SK-N-SH (cell line): ENCODE measurements at regions not wholly inside any gene's neighbourhood (a gene's known extent, or its start where the extent isn't known, plus 50 kb on each side); places are given as distances from the start of the nearest gene placed in this dataset.

Experiments used
- CTCF ChIA-PET: fragments of 300-600, 350-600 bp; formaldehyde crosslinking; extraction: SDS; loops from one replicate; lab custom pipeline; 2021; lab: Yijun Ruan, JAX
- POLR2A ChIA-PET: fragments of 350-600 bp; sonication (Branson Sonifier 250); formaldehyde crosslinking; extraction: SDS; loops from one replicate; lab custom pipeline; 2020; ENCODE audit warnings: antibody characterized with exemption, inconsistent platforms; lab: Yijun Ruan, JAX
- DNase-seq: peaks from one replicate; pipeline ENCODE4 v3.0.0; 2012
- H2AFZ ChIP-seq: fragments of 200-600 bp; sonication (generic); 2 replicates; pipeline ENCODE4 v1.8.1; 2016; ENCODE audit warnings: antibody characterized with exemption, mild to moderate bottlenecking, low read depth
- H3F3A ChIP-seq: fragments of 200-600 bp; sonication (generic); replicated peaks from 2 replicates; pipeline ENCODE3; 2016; ENCODE audit warnings: antibody characterized with exemption, mild to moderate bottlenecking; ENCODE audit not compliant: insufficient read depth
- H3K27ac ChIP-seq, 2 experiments: fragments of 200-500 bp in 1 of 2; fragments of 200-600 bp in 1 of 2; sonication (Bioruptor generic) in 1 of 2; sonication (generic), shearing (Covaris generic) in 1 of 2; 2 replicates each; pipeline versions ENCODE4 v1.5.1 to v1.6.1; 2014 to 2016; ENCODE audit warnings: low read depth in 2 of 2, inconsistent platforms in 1 of 2, low read length in 1 of 2, mild to moderate bottlenecking in 1 of 2, mixed read lengths in 1 of 2
- H3K27me3 ChIP-seq: fragments of 200-600 bp; sonication (generic), shearing (Covaris generic); 2 replicates; pipeline ENCODE4 v1.6.1; 2016; ENCODE audit warnings: mixed run types; ENCODE audit not compliant: insufficient read depth
- H3K36me3 ChIP-seq, 2 experiments: fragments of 200-500 bp in 1 of 2; fragments of 200-600 bp in 1 of 2; sonication (Bioruptor generic) in 1 of 2; sonication (generic) in 1 of 2; replicated peaks in 1 of 2; 2 replicates each; pipeline versions ENCODE3 to v1.5.1; 2014 to 2016; ENCODE audit warnings: low read length in 1 of 2, mild to moderate bottlenecking in 1 of 2; ENCODE audit not compliant: insufficient read depth in 2 of 2, control insufficient read depth in 1 of 2
- H3K4me1 ChIP-seq, 2 experiments: fragments of 200-500 bp in 1 of 2; fragments of 200-600 bp in 1 of 2; sonication (Bioruptor generic) in 1 of 2; sonication (generic), shearing (Covaris generic) in 1 of 2; 2 replicates each; pipeline versions ENCODE4 v1.5.1 to v1.6.1; 2014 to 2016; ENCODE audit warnings: low read depth in 1 of 2, low read length in 1 of 2, mixed run types in 1 of 2; ENCODE audit not compliant: insufficient read depth in 2 of 2, control insufficient read depth in 1 of 2
- H3K4me2 ChIP-seq: fragments of 200-600 bp; sonication (generic), shearing (Covaris generic); 2 replicates; pipeline ENCODE4 v1.6.1; 2017; ENCODE audit warnings: mixed run types
- H3K4me3 ChIP-seq, 2 experiments: fragments of 200-500 bp in 1 of 2; fragments of 200-600 bp in 1 of 2; sonication (Bioruptor generic) in 1 of 2; sonication (generic), shearing (Covaris generic) in 1 of 2; 2 replicates each; pipeline versions ENCODE4 v1.5.1 to v1.8.1; 2014 to 2016; ENCODE audit warnings: low read depth in 2 of 2, inconsistent platforms in 1 of 2, low read length in 1 of 2, mild to moderate bottlenecking in 1 of 2, mixed read lengths in 1 of 2, moderate library complexity in 1 of 2
- H3K79me2 ChIP-seq: fragments of 200-600 bp; sonication (generic); 2 replicates; pipeline ENCODE4 v1.8.1; 2017; ENCODE audit warnings: mild to moderate bottlenecking; ENCODE audit not compliant: insufficient read depth
- H3K9ac ChIP-seq: fragments of 200-600 bp; sonication (generic); 2 replicates; pipeline ENCODE4 v1.6.1; 2017; ENCODE audit warnings: mixed run types
- H3K9me2 ChIP-seq: fragments of 200-600 bp; sonication (generic); 2 replicates; pipeline ENCODE4 v1.6.1; 2017; ENCODE audit warnings: mixed run types
- H3K9me3 ChIP-seq: fragments of 200-600 bp; sonication (generic); 2 replicates; pipeline ENCODE4 v1.6.1; 2017; ENCODE audit warnings: mixed run types, mild to moderate bottlenecking, moderate library complexity
- H4K20me1 ChIP-seq: fragments of 200-600 bp; sonication (generic); 2 replicates; pipeline ENCODE4 v1.6.1; 2017; ENCODE audit warnings: mild to moderate bottlenecking, mixed run types; ENCODE audit not compliant: insufficient read depth
- CHD2 ChIP-seq: fragments of 150-350 bp; IDR thresholded peaks from 2 replicates; pipeline ENCODE4 v1.6.1; 2018; ENCODE audit warnings: low read length; ENCODE audit not compliant: partially characterized antibody
- ELF1 ChIP-seq: IDR thresholded peaks from 2 replicates; pipeline ENCODE4 v1.4.0; 2012
- EP300 ChIP-seq, 2 experiments: IDR thresholded peaks; 2 replicates each; pipeline versions ENCODE4 v1.4.0 to v1.6.1; 2012; ENCODE audit warnings: borderline replicate concordance in 1 of 2, low read depth in 1 of 2, low read length in 1 of 2
- EZH2phosphoT487 ChIP-seq: fragments of 200-600 bp; sonication (generic); IDR thresholded peaks from 2 replicates; pipeline ENCODE4 v1.6.1; 2017; ENCODE audit warnings: low read depth, mixed run types, mild to moderate bottlenecking, antibody characterized with exemption, moderate library complexity, borderline replicate concordance
- FOSL2 ChIP-seq: IDR thresholded peaks from 2 replicates; pipeline ENCODE4 v1.4.0; 2012; ENCODE audit warnings: low read depth, mild to moderate bottlenecking, moderate library complexity, borderline replicate concordance
- FOXJ3 ChIP-seq: sonication (generic); formaldehyde crosslinking; IDR thresholded peaks from 2 replicates; pipeline ENCODE4 v1.5.1; 2020; ENCODE audit warnings: mild to moderate bottlenecking, missing genetic modification reagents
- FOXM1 ChIP-seq: IDR thresholded peaks from 2 replicates; pipeline ENCODE4 v1.4.0; 2012; ENCODE audit warnings: low read depth, mild to moderate bottlenecking
- GABPA ChIP-seq: IDR thresholded peaks from 2 replicates; pipeline ENCODE4 v1.4.0; 2012; ENCODE audit warnings: low read depth, mild to moderate bottlenecking
- GATA2 ChIP-seq: sonication (generic); formaldehyde crosslinking; IDR thresholded peaks from 2 replicates; pipeline ENCODE4 v1.5.0; 2020; ENCODE audit warnings: mild to moderate bottlenecking, missing genetic modification reagents
- IRF3 ChIP-seq: fragments of 150-350 bp; IDR thresholded peaks from 2 replicates; pipeline ENCODE4 v1.6.1; 2016; ENCODE audit warnings: mild to moderate bottlenecking, low read depth, low read length
- JUND ChIP-seq: IDR thresholded peaks from 2 replicates; pipeline ENCODE4 v1.4.0; 2012
- MEF2A ChIP-seq: IDR thresholded peaks from 2 replicates; pipeline ENCODE4 v1.4.0; 2012; ENCODE audit warnings: low read depth, borderline replicate concordance
- MXI1 ChIP-seq: IDR thresholded peaks from 2 replicates; pipeline ENCODE4 v1.6.1; 2012; ENCODE audit warnings: mild to moderate bottlenecking, low read depth, low read length, improper control_type of control experiment
- NFIC ChIP-seq: IDR thresholded peaks from 2 replicates; pipeline ENCODE4 v1.4.0; 2012; ENCODE audit warnings: borderline replicate concordance
- PBX3 ChIP-seq: IDR thresholded peaks from 2 replicates; pipeline ENCODE4; 2012
- POLR2AphosphoS5 ChIP-seq: IDR thresholded peaks from 2 replicates; pipeline ENCODE4 v1.6.1; 2012; ENCODE audit warnings: low read depth, low read length
- RAD21 ChIP-seq: IDR thresholded peaks from 2 replicates; pipeline ENCODE4 v1.6.1; 2012; ENCODE audit warnings: mild to moderate bottlenecking, low read length
- RFX5 ChIP-seq: IDR thresholded peaks from 2 replicates; pipeline ENCODE4 v1.6.1; 2012; ENCODE audit warnings: mild to moderate bottlenecking, improper control_type of control experiment, low read length
- RXRA ChIP-seq: IDR thresholded peaks from 2 replicates; pipeline ENCODE4 v1.4.0; 2012; ENCODE audit warnings: low read depth, mild to moderate bottlenecking, borderline replicate concordance
- TAF1 ChIP-seq: IDR thresholded peaks from 2 replicates; pipeline ENCODE4 v1.6.1; 2012; ENCODE audit warnings: low read depth, mild to moderate bottlenecking, low read length, moderate library complexity, borderline replicate concordance
- TCF12 ChIP-seq: IDR thresholded peaks from 2 replicates; pipeline ENCODE4 v1.4.0; 2012
- TEAD4 ChIP-seq: IDR thresholded peaks from 2 replicates; pipeline ENCODE4 v1.4.0; 2012; ENCODE audit warnings: mild to moderate bottlenecking, borderline replicate concordance; ENCODE audit not compliant: insufficient read depth
- USF1 ChIP-seq: IDR thresholded peaks from 2 replicates; pipeline ENCODE4 v1.4.0; 2012; ENCODE audit warnings: low read depth, borderline replicate concordance
- USF2 ChIP-seq: fragments of 150-350 bp; IDR thresholded peaks from 2 replicates; pipeline ENCODE4 v1.6.1; 2017; ENCODE audit warnings: antibody characterized with exemption, low read length, low read depth, borderline replicate concordance
- YY1 ChIP-seq: IDR thresholded peaks from 2 replicates; pipeline ENCODE4 v1.4.0; 2012; ENCODE audit warnings: low read depth, mild to moderate bottlenecking
- ZBTB33 ChIP-seq: IDR thresholded peaks from 2 replicates; pipeline ENCODE4 v1.4.0; 2012; ENCODE audit warnings: low read depth, borderline replicate concordance
- WGBS: methylation state at CpG from one replicate; pipeline ENCODE4 v1.1.6; 2017; ENCODE audit warnings: low lambda C conversion rate; 5-methylcytosine and 5-hydroxymethylcytosine counted together

GRCh38 chr20:12702312-12702711 is 306.5 kb upstream of the SPTLC3 start:
- H3K9me3 ChIP-seq: no peaks in the 10 kb centered on the region
- no peaks in the 10 kb centered on the region for H4K20me1 ChIP-seq
- H3K4me1 ChIP-seq: no peaks in the 10 kb centered on the region; a peak in 2 of 4 replicates
- TF ChIP-seq JUND (no peak), ZBTB33 (no peak), EZH2phosphoT487 (no peak), POLR2AphosphoS5 (no peak), RAD21 (no peak), PBX3 (no peak), FOXJ3 (CRISPR knock-in tag) (no peak), MEF2A (no peak), CHD2 (no peak), GABPA (no peak), ELF1 (no peak), NFIC (no peak), YY1 (no peak), FOSL2 (no peak), RXRA (no peak), GATA2 (no peak)
- CTCF ChIA-PET: interaction anchor here (1.4 kb wide), 1 partner anchor 13 kb away, joined by 3 read pairs; no protein-coding TSS in a partner anchor
- H3F3A ChIP-seq: no peaks in the 10 kb centered on the region
- no peak overlapping the region for H2AFZ ChIP-seq
- H3K4me3 ChIP-seq: no peak overlapping the region
- no peaks in the 10 kb centered on the region for H3K79me2 ChIP-seq
- H3K9me2 ChIP-seq: no peaks in the 10 kb centered on the region
- H3K27me3 ChIP-seq: no peaks in the 10 kb centered on the region
- no peak overlapping the region for H3K4me2 ChIP-seq
- DNase-seq: no peak
- POLR2A ChIA-PET: no interaction called here
- WGBS: 7% methylated on average over 1 of the region's 1 CpG
- H3K9ac ChIP-seq: no peak overlapping the region
- no peaks in the 10 kb centered on the region for H3K36me3 ChIP-seq
- H3K27ac ChIP-seq: no peak overlapping the region

GRCh38 chr20:12715371-12715770 is 293.4 kb upstream of the SPTLC3 start:
- 24% methylated on average over 2 of the region's 2 CpGs for WGBS

More at GRCh38 chr20:12715371-12715770, 293.4 kb upstream of the SPTLC3 start:
- Histone ChIP-seq H3K9me2 (no peaks in the 10 kb centered on the region), H3F3A (no peaks in the 10 kb centered on the region), H3K4me2 (no peak overlapping the region), H3K27me3 (no peaks in the 10 kb centered on the region), H3K36me3 (no peaks in the 10 kb centered on the region), H3K9me3 (no peaks in the 10 kb centered on the region; the same call in 1 of the 2 replicates), H4K20me1 (no peaks in the 10 kb centered on the region), H3K4me3 (no peak overlapping the region), H3K9ac (no peak overlapping the region)
- POLR2A ChIA-PET: no interaction called here
- CTCF ChIA-PET: interaction anchor here (1.3 kb wide), 1 partner anchor 13 kb away, joined by 3 read pairs; no protein-coding TSS in a partner anchor
- no peak for TF ChIP-seq MXI1
- TF ChIP-seq TCF12: no peak
- TF ChIP-seq RXRA: no peak
- TF ChIP-seq EZH2phosphoT487: no peak
- no peak for TF ChIP-seq FOXM1
- TF ChIP-seq GATA2: no peak
- no peak for TF ChIP-seq USF2
- TF ChIP-seq FOXJ3 (CRISPR knock-in tag): no peak
- TF ChIP-seq USF1: no peak
- TF ChIP-seq CHD2: no peak
- TF ChIP-seq TEAD4: no peak
- no peak for TF ChIP-seq RFX5
- TF ChIP-seq EP300 (IDR thresholded peaks at IDR 0.05; ENCODE audit: borderline replicate concordance in 1 of 2, low read depth in 1 of 2, low read length in 1 of 2): no peak
- TF ChIP-seq IRF3: no peak
- TF ChIP-seq GABPA: no peak
- no peak for TF ChIP-seq TAF1
- TF ChIP-seq, all 33 proteins: peak for 0
- Histone ChIP-seq H3K79me2 (no peaks in the 10 kb centered on the region), H3K27ac (no peak overlapping the region), H3K4me1 (no peaks in the 10 kb centered on the region), H2AFZ (no peak overlapping the region)
- DNase-seq: no peak
